A673 (cell line): ENCODE measurements at regions not wholly inside any gene's neighbourhood (a gene's known extent, or its start where the extent isn't known, plus 50 kb on each side); places are given as distances from the start of the nearest gene placed in this dataset.

Experiments used
- BruUV-seq: library from RNA; stranded (reverse); fragments of 400-500 nt; replicated peaks from 2 replicates; lab custom pipeline; 2021; lab: Mats Ljungman, UMichigan
- CTCF ChIA-PET: fragments of 300-600 bp; sonication (Branson Sonifier 250); formaldehyde crosslinking; loops from one replicate; lab custom pipeline; 2022; ENCODE audit warnings: antibody characterized with exemption; lab: Charles Lee
- POLR2A ChIA-PET: fragments of 300-600 bp; sonication (Branson Sonifier 250); formaldehyde crosslinking; loops from one replicate; lab custom pipeline; 2022; ENCODE audit warnings: antibody characterized with exemption; ENCODE audit not compliant: low non-redundant PET; lab: Charles Lee
- DNase-seq: peaks from one replicate; pipeline ENCODE4 v3.0.0-alpha.2; 2015; ENCODE audit warnings: low spot score
- H3K27ac ChIP-seq: fragments of 200-600 bp; sonication (generic); 2 replicates; pipeline ENCODE4 v1.5.1; 2016; ENCODE audit warnings: mixed run types, low read depth, mild to moderate bottlenecking, mixed read lengths, antibody characterized with exemption, low read length; ENCODE audit not compliant: poor library complexity, severe bottlenecking
- H3K27me3 ChIP-seq: fragments of 200-600 bp; sonication (generic); replicated peaks from 2 replicates; pipeline ENCODE4 v1.6.1; 2017; ENCODE audit warnings: mixed run types, low read depth, mild to moderate bottlenecking, mixed read lengths, antibody characterized with exemption, low read length; ENCODE audit not compliant: insufficient read depth, poor library complexity
- H3K36me3 ChIP-seq: fragments of 200-600 bp; sonication (generic); 2 replicates; pipeline ENCODE4 v1.6.1; 2016; ENCODE audit warnings: mixed run types, mild to moderate bottlenecking, mixed read lengths, antibody characterized with exemption, low read length; ENCODE audit not compliant: insufficient read depth, poor library complexity, severe bottlenecking
- H3K4me1 ChIP-seq: fragments of 200-600 bp; sonication (generic); 2 replicates; pipeline ENCODE4 v1.6.1; 2017; ENCODE audit warnings: mixed run types, mild to moderate bottlenecking, mixed read lengths, antibody characterized with exemption, low read length; ENCODE audit not compliant: insufficient read depth, poor library complexity, severe bottlenecking
- H3K4me3 ChIP-seq: fragments of 200-600 bp; sonication (generic); 2 replicates; pipeline ENCODE4 v1.5.1; 2016; ENCODE audit warnings: low read depth, mixed run types, mild to moderate bottlenecking, mixed read lengths, low read length; ENCODE audit not compliant: poor library complexity, severe bottlenecking
- H3K9me3 ChIP-seq: fragments of 200-600 bp; sonication (generic); 2 replicates; pipeline ENCODE4 v1.6.1; 2016; ENCODE audit warnings: mixed run types, low read depth, mild to moderate bottlenecking, mixed read lengths, antibody characterized with exemption, low read length; ENCODE audit not compliant: poor library complexity, severe bottlenecking
- CTCF ChIP-seq: fragments of 300-800, 200-600 bp; sonication (generic); conservative IDR thresholded peaks from 2 replicates; pipeline ENCODE4 v1.5.1; 2017; ENCODE audit warnings: low read depth, mild to moderate bottlenecking, antibody characterized with exemption, low read length, moderate library complexity, mixed read lengths
- EZH2 ChIP-seq: fragments of 200-600 bp; sonication (generic); IDR thresholded peaks from 2 replicates; pipeline ENCODE4 v1.6.1; 2017; ENCODE audit warnings: borderline replicate concordance, low read depth, mild to moderate bottlenecking, mixed read lengths, antibody characterized with exemption, low read length; ENCODE audit not compliant: poor library complexity, severe bottlenecking
- intact Hi-C: fragments of 100-400 bp; cut with micrococcal nuclease; formaldehyde crosslinking; loops from one replicate; pipeline ENCODE4 v1.10.0; 2022; ENCODE audit not compliant: unreplicated experiment

DNA sequence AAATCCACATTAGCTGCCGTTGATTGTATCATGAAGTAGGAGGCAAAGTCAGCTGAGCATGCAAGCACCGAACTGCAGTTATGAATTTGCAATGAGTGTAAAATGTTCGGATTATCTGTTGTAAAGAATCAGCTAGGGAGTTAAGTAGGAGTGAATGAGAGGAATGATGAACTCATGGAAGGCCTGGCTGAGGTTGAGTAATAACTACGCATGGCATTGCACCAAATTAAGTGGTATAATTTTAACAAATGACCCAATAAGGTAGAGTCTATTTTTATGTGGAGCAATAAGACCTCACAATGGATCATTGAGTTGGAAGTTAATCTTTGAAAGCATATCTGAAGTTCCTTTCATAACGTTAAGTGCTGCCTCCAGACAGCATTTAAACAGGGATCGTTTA lies 288.2 kb upstream of the CHST9 start:
- intact Hi-C loops: no loop called here
- TF ChIP-seq EZH2: no peak
- no peak for TF ChIP-seq CTCF
- Histone ChIP-seq H3K4me1 (no peaks in the 10 kb centered on the region), H3K9me3 (no peaks in the 10 kb centered on the region), H3K36me3 (no peaks in the 10 kb centered on the region), H3K27ac (no peak overlapping the region), H3K27me3 (peaks cover 15% of the 10 kb centered on the region), H3K4me3 (no peak overlapping the region)
- POLR2A ChIA-PET: no interaction called here
- CTCF ChIA-PET: no interaction called here
- no TSS peak for BruUV-seq
- DNase-seq: no peak

GRCh38 chr18:27467073-27467472 lies 282.0 kb upstream of the CHST9 start:
- ChIA-PET POLR2A (no interaction called here), CTCF (no interaction called here)
- Histone ChIP-seq H3K4me3 (no peak overlapping the region), H3K27me3 (peaks cover 26% of the 10 kb centered on the region), H3K36me3 (no peaks in the 10 kb centered on the region), H3K27ac (no peak overlapping the region), H3K9me3 (no peaks in the 10 kb centered on the region), H3K4me1 (no peaks in the 10 kb centered on the region)
- BruUV-seq: no TSS peak
- intact Hi-C loops: no loop called here
- TF ChIP-seq CTCF (no peak), EZH2 (no peak)
- DNase-seq: no peak

- Histone ChIP-seq H3K9me3 (peaks cover 5% of the 10 kb centered on the region), H3K27me3 (peaks cover 12% of the 10 kb centered on the region), H3K27ac (no peak overlapping the region), H3K4me1 (no peaks in the 10 kb centered on the region), H3K4me3 (no peak overlapping the region), H3K36me3 (no peaks in the 10 kb centered on the region)
- CTCF ChIA-PET: no interaction called here
- intact Hi-C loops: no loop called here
- POLR2A ChIA-PET: no interaction called here
- TF ChIP-seq EZH2 (no peak), CTCF (no peak)
- no peak for DNase-seq
- BruUV-seq: no TSS peak
Measured at GRCh38 chr18:27461957-27462356, 276.8 kb upstream of the CHST9 start.
